ENCODE measurements at regions not wholly inside any gene's neighbourhood (a gene's known extent, or its start where the extent isn't known, plus 50 kb on each side); places are given as distances from the start of the nearest gene placed in this dataset.

DNA sequence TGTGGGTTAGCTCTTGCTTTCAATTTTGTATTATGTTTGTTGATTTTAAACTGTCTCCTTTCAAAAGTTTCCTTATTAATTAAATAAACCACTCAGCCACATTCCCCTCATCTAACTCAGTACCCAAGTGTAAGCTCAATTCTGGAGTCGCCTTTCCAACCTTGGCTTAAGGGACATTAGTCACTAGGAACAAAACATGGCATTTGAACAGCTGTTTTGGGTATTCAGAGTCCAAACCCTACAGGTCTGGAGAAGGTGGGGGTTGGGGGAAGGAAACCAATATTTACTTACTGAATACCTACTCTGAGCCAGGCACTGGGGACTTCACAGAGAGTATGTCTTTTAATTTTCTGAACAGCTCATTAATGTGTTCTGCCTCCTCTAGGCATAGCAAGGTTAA lies 117.2 kb upstream of the JUN start:
- Histone ChIP-seq H3K9ac (ENCODE audit: control insufficient read depth, extremely low read depth, insufficient read depth, low read length) (no peak overlapping the region), H3K4me3 (ENCODE audit: control insufficient read depth in 2 of 3, extremely low read depth in 1 of 3, insufficient read depth in 2 of 3, low read depth in 1 of 3, low read length in 3 of 3) (no peak overlapping the region), H4K20me1 (ENCODE audit: control insufficient read depth, extremely low read depth, insufficient read depth, low read length) (no peaks in the 10 kb centered on the region), H3K9me3 (ENCODE audit: control insufficient read depth, low read depth, low read length) (no peaks in the 10 kb centered on the region), H3K4me2 (ENCODE audit: control insufficient read depth, extremely low read depth, insufficient read depth, low read depth, low read length) (no peak overlapping the region), H2AFZ (ENCODE audit: control insufficient read depth, low read length) (no peak overlapping the region), H3K79me2 (ENCODE audit: control insufficient read depth, insufficient read depth, low read length) (no peaks in the 10 kb centered on the region), H3K27me3 (ENCODE audit: control insufficient read depth, extremely low read depth, insufficient read depth, low read length) (no peaks in the 10 kb centered on the region), H3K9me1 (ENCODE audit: control insufficient read depth, extremely low read depth, insufficient read depth, low read length) (no peaks in the 10 kb centered on the region), H3K36me3 (ENCODE audit: control insufficient read depth in 2 of 2, extremely low read depth in 1 of 2, insufficient read depth in 2 of 2, low read length in 2 of 2) (no peaks in the 10 kb centered on the region), H3K27ac (ENCODE audit: control insufficient read depth, insufficient read depth, low read length) (no peak overlapping the region), H3K4me1 (ENCODE audit: control insufficient read depth, extremely low read depth, insufficient read depth, low read length) (peaks cover 18% of the 10 kb centered on the region)
- TF ChIP-seq EZH2 (IDR thresholded peaks at IDR 0.05; ENCODE audit: low read length): no peak
- TF ChIP-seq, protein P1, sequence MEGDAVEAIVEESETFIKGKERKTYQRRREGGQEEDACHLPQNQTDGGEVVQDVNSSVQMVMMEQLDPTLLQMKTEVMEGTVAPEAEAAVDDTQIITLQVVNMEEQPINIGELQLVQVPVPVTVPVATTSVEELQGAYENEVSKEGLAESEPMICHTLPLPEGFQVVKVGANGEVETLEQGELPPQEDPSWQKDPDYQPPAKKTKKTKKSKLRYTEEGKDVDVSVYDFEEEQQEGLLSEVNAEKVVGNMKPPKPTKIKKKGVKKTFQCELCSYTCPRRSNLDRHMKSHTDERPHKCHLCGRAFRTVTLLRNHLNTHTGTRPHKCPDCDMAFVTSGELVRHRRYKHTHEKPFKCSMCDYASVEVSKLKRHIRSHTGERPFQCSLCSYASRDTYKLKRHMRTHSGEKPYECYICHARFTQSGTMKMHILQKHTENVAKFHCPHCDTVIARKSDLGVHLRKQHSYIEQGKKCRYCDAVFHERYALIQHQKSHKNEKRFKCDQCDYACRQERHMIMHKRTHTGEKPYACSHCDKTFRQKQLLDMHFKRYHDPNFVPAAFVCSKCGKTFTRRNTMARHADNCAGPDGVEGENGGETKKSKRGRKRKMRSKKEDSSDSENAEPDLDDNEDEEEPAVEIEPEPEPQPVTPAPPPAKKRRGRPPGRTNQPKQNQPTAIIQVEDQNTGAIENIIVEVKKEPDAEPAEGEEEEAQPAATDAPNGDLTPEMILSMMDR (optimal IDR thresholded peaks at IDR 0.05 in 1 of 3, IDR thresholded peaks at IDR 0.05 in 1 of 3, conservative IDR thresholded peaks at IDR 0.05 in 1 of 3; ENCODE audit: extremely low read depth in 1 of 3, insufficient read depth in 2 of 3, low read length in 3 of 3): no peak
- DNase-seq (ENCODE audit: low read depth, low spot score) (no peak), FAIRE-seq (no peak)
- dilution Hi-C loops (cut with MboI; ENCODE audit: extremely low pct_ligation_motif_present, low sequenced_read_pairs): no loop called here

- no peak for DNase-seq (ENCODE audit: low read depth, low spot score)
- H3K36me3 ChIP-seq (ENCODE audit: control insufficient read depth in 2 of 2, extremely low read depth in 1 of 2, insufficient read depth in 2 of 2, low read length in 2 of 2): no peaks in the 10 kb centered on the region
- no peaks in the 10 kb centered on the region for H3K9me3 ChIP-seq (ENCODE audit: control insufficient read depth, low read depth, low read length)
- peaks cover 9% of the 10 kb centered on the region for H3K4me1 ChIP-seq (ENCODE audit: control insufficient read depth, extremely low read depth, insufficient read depth, low read length)
- H4K20me1 ChIP-seq (ENCODE audit: control insufficient read depth, extremely low read depth, insufficient read depth, low read length): no peaks in the 10 kb centered on the region
- no peak for FAIRE-seq
- peak overlapping the region; percentile 55 for H3K27ac ChIP-seq (ENCODE audit: control insufficient read depth, insufficient read depth, low read length)
- no peaks in the 10 kb centered on the region for H3K79me2 ChIP-seq (ENCODE audit: control insufficient read depth, insufficient read depth, low read length)
- no peak for TF ChIP-seq EZH2 (IDR thresholded peaks at IDR 0.05; ENCODE audit: low read length)
- TF ChIP-seq, protein P1 (optimal IDR thresholded peaks at IDR 0.05 in 1 of 3, IDR thresholded peaks at IDR 0.05 in 1 of 3, conservative IDR thresholded peaks at IDR 0.05 in 1 of 3; ENCODE audit: extremely low read depth in 1 of 3, insufficient read depth in 2 of 3, low read length in 3 of 3): no peak
- H3K9me1 ChIP-seq (ENCODE audit: control insufficient read depth, extremely low read depth, insufficient read depth, low read length): no peaks in the 10 kb centered on the region
- peak overlapping the region; percentile 81 for H3K9ac ChIP-seq (ENCODE audit: control insufficient read depth, extremely low read depth, insufficient read depth, low read length)
- H3K27me3 ChIP-seq (ENCODE audit: control insufficient read depth, extremely low read depth, insufficient read depth, low read length): no peaks in the 10 kb centered on the region
- H3K4me3 ChIP-seq (ENCODE audit: control insufficient read depth in 2 of 3, extremely low read depth in 1 of 3, insufficient read depth in 2 of 3, low read depth in 1 of 3, low read length in 3 of 3): peak overlapping the region in 2 of 3 experiments; percentile 19 to 64
- dilution Hi-C loops (cut with MboI; ENCODE audit: extremely low pct_ligation_motif_present, low sequenced_read_pairs): no loop called here
- H3K4me2 ChIP-seq (ENCODE audit: control insufficient read depth, extremely low read depth, insufficient read depth, low read depth, low read length): peak overlapping the region; percentile 65
- H2AFZ ChIP-seq (ENCODE audit: control insufficient read depth, low read length): peak overlapping the region; percentile 75
Measured at GRCh38 chr1:58902830-58903513, 119.1 kb upstream of the JUN start.
